ENCODE measurements at regions not wholly inside any gene's neighbourhood (a gene's known extent, or its start where the extent isn't known, plus 50 kb on each side); places are given as distances from the start of the nearest gene placed in this dataset.

DNA sequence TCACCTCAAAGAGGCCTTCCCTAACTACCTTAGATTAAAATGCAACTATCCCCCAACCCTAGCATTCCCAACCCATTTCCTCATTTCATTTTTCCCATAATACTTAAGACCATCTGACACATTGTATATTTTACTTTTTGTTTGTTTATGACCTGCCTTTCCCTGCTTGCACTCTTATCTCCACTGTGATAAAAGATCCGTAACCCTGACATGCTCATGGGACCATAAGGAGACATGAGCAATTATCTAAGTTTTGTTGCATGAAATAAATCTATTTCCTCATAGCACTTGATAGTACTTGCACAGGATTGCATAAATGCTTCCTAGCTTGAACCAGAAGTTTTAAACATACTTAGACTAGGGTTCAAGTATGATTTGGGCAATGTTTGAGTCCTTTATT, 323.7 kb downstream of the NPR3 start:
- no peaks in the 10 kb centered on the region for H3K9me2 ChIP-seq (replicated peaks; ENCODE audit: insufficient read depth, low read length)
- TF ChIP-seq EZH2 (optimal IDR thresholded peaks at IDR 0.05; ENCODE audit: low read depth, low read length) (no peak), EZH2phosphoT487 (IDR thresholded peaks at IDR 0.05; ENCODE audit: low read length) (no peak), CTCF (IDR thresholded peaks at IDR 0.05; ENCODE audit: low read length) (no peak)
- H3K36me3 ChIP-seq (replicated peaks; ENCODE audit: insufficient read depth, low read length), result no peaks in the 10 kb centered on the region
- H3K4me3 ChIP-seq (ENCODE audit: low read length), result no peak overlapping the region
- DNase-seq, result no peak
- H2AFZ ChIP-seq (ENCODE audit: low read length), result no peak overlapping the region
- H3K4me2 ChIP-seq (ENCODE audit: low read depth, low read length), result no peak overlapping the region
- no peaks in the 10 kb centered on the region for H4K20me1 ChIP-seq (ENCODE audit: insufficient read depth, low read length)
- H3F3A ChIP-seq (ENCODE audit: insufficient read depth, low read length), result no peaks in the 10 kb centered on the region
- no peaks in the 10 kb centered on the region for H3K27me3 ChIP-seq (replicated peaks; ENCODE audit: insufficient read depth, low read length)
- H3K27ac ChIP-seq (ENCODE audit: low read length), result no peak overlapping the region
- H3K4me1 ChIP-seq (ENCODE audit: low read length), result no peaks in the 10 kb centered on the region
- no peak overlapping the region for H3K9ac ChIP-seq (ENCODE audit: low read length)
- H3K9me3 ChIP-seq (replicated peaks; ENCODE audit: insufficient read depth, low read length), result no peaks in the 10 kb centered on the region
- H3K79me2 ChIP-seq (ENCODE audit: low read length), result no peaks in the 10 kb centered on the region

- no peaks in the 10 kb centered on the region for H3F3A ChIP-seq (ENCODE audit: insufficient read depth, low read length)
- no peak overlapping the region for H3K4me3 ChIP-seq (ENCODE audit: low read length)
- H2AFZ ChIP-seq (ENCODE audit: low read length), result no peak overlapping the region
- no peaks in the 10 kb centered on the region for H3K9me3 ChIP-seq (replicated peaks; ENCODE audit: insufficient read depth, low read length)
- no peaks in the 10 kb centered on the region for H3K79me2 ChIP-seq (ENCODE audit: low read length)
- no peak overlapping the region for H3K9ac ChIP-seq (ENCODE audit: low read length)
- no peaks in the 10 kb centered on the region for H4K20me1 ChIP-seq (ENCODE audit: insufficient read depth, low read length)
- H3K4me1 ChIP-seq (ENCODE audit: low read length), result no peaks in the 10 kb centered on the region
- no peaks in the 10 kb centered on the region for H3K9me2 ChIP-seq (replicated peaks; ENCODE audit: insufficient read depth, low read length)
- TF ChIP-seq CTCF (IDR thresholded peaks at IDR 0.05; ENCODE audit: low read length) (no peak), EZH2 (optimal IDR thresholded peaks at IDR 0.05; ENCODE audit: low read depth, low read length) (no peak), EZH2phosphoT487 (IDR thresholded peaks at IDR 0.05; ENCODE audit: low read length) (no peak)
- DNase-seq, result no peak
- no peaks in the 10 kb centered on the region for H3K36me3 ChIP-seq (replicated peaks; ENCODE audit: insufficient read depth, low read length)
- no peak overlapping the region for H3K4me2 ChIP-seq (ENCODE audit: low read depth, low read length)
- H3K27me3 ChIP-seq (replicated peaks; ENCODE audit: insufficient read depth, low read length), result no peaks in the 10 kb centered on the region
- no peak overlapping the region for H3K27ac ChIP-seq (ENCODE audit: low read length)
These were observed 324.9 kb downstream of the NPR3 start for GRCh38 chr5:33035851-33036527.

DNA sequence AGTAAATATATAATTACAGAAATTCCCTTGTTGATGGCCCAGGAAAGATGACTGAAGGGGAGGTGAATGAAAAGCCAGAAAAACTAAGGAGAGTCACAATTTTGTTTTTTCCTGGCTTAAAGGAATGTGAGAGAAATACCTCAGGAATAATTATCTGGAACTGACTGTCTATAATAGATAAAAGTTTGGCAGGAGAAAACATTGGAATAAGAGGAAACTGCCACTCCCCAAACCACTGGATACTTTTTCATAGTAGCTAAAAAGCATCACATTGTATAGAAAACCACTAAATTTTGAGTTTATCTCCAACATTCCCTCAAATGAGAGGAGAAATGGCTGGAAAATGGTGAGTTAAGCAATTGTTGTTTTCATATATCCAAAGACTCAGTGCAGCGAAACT, 326.0 kb downstream of the NPR3 start:
- Histone ChIP-seq H3K9ac (ENCODE audit: low read length) (no peak overlapping the region), H3F3A (ENCODE audit: insufficient read depth, low read length) (no peaks in the 10 kb centered on the region), H3K9me2 (replicated peaks; ENCODE audit: insufficient read depth, low read length) (no peaks in the 10 kb centered on the region), H3K4me2 (ENCODE audit: low read depth, low read length) (no peak overlapping the region), H2AFZ (ENCODE audit: low read length) (no peak overlapping the region), H3K27ac (ENCODE audit: low read length) (no peak overlapping the region), H3K4me3 (ENCODE audit: low read length) (no peak overlapping the region), H3K4me1 (ENCODE audit: low read length) (no peaks in the 10 kb centered on the region), H3K36me3 (replicated peaks; ENCODE audit: insufficient read depth, low read length) (no peaks in the 10 kb centered on the region), H3K27me3 (replicated peaks; ENCODE audit: insufficient read depth, low read length) (no peaks in the 10 kb centered on the region), H4K20me1 (ENCODE audit: insufficient read depth, low read length) (no peaks in the 10 kb centered on the region), H3K9me3 (replicated peaks; ENCODE audit: insufficient read depth, low read length) (no peaks in the 10 kb centered on the region), H3K79me2 (ENCODE audit: low read length) (no peaks in the 10 kb centered on the region)
- TF ChIP-seq CTCF (IDR thresholded peaks at IDR 0.05; ENCODE audit: low read length), result no peak
- no peak for TF ChIP-seq EZH2 (optimal IDR thresholded peaks at IDR 0.05; ENCODE audit: low read depth, low read length)
- TF ChIP-seq EZH2phosphoT487 (IDR thresholded peaks at IDR 0.05; ENCODE audit: low read length), result no peak
- DNase-seq, result no peak
